Superior temporal gyrus (tissue), 1 donor: ENCODE measurements at regions not wholly inside any gene's neighbourhood (a gene's known extent, or its start where the extent isn't known, plus 50 kb on each side); places are given as distances from the start of the nearest gene placed in this dataset.
"Not testable (repeated sequence)": the region's sequence is repeated elsewhere in the genome, so short reads cannot be mapped to it uniquely, and the experiment has no call there.

Experiments used
- DNase-seq: peaks from one replicate; pipeline ENCODE4 v3.0.0-alpha.2; 2016; ENCODE audit errors: extremely low spot score

- no peak for DNase-seq
Measured at GRCh38 chr6:116982401-116982800, 105.4 kb downstream of the RFX6 start.

GRCh38 chr6:116983375-116983774, 106.3 kb downstream of the RFX6 start:
- DNase-seq = no peak

- no peak for DNase-seq
Measured at GRCh38 chr6:116986819-116987218, 109.8 kb downstream of the RFX6 start.

GRCh38 chr6:116990679-116991078, 113.6 kb downstream of the RFX6 start:
- DNase-seq = no peak

GRCh38 chr6:116992546-116992945, 115.5 kb downstream of the RFX6 start:
- no peak for DNase-seq

GRCh38 chr6:116994447-116994846, 117.4 kb downstream of the RFX6 start:
- no peak for DNase-seq

- no peak for DNase-seq
Measured at GRCh38 chr6:116996842-116997241, 119.8 kb downstream of the RFX6 start.

- no peak for DNase-seq
Measured at GRCh38 chr6:116997496-116997895, 120.5 kb downstream of the RFX6 start.

GRCh38 chr6:117007659-117008058, 130.6 kb downstream of the RFX6 start:
- DNase-seq = no peak

- DNase-seq = no peak
Measured at GRCh38 chr6:117008618-117009017, 131.6 kb downstream of the RFX6 start.

GRCh38 chr6:117014641-117015473, 137.8 kb downstream of the RFX6 start:
- not testable (repeated sequence) for DNase-seq

- DNase-seq = not testable (repeated sequence)
Measured at GRCh38 chr6:117015474-117015804, 138.4 kb downstream of the RFX6 start.

GRCh38 chr6:117018771-117019170, 141.7 kb downstream of the RFX6 start:
- no peak for DNase-seq

- DNase-seq = no peak
Measured at GRCh38 chr6:117022774-117023173, 145.7 kb downstream of the RFX6 start.

- DNase-seq = no peak
Measured at GRCh38 chr6:117025310-117025709, 148.3 kb downstream of the RFX6 start.

GRCh38 chr6:117028256-117028655, 151.2 kb downstream of the RFX6 start:
- no peak for DNase-seq

- no peak for DNase-seq
Measured at GRCh38 chr6:117034547-117034946, 157.5 kb downstream of the RFX6 start.

- DNase-seq = no peak
Measured at GRCh38 chr6:117034971-117035370, 157.9 kb downstream of the RFX6 start.

GRCh38 chr6:117050301-117050700, 173.3 kb downstream of the RFX6 start:
- DNase-seq = no peak

GRCh38 chr6:117072134-117072533, 193.2 kb upstream of the VGLL2 start:
- no peak for DNase-seq

- no peak for DNase-seq
Measured at GRCh38 chr6:117072781-117073180, 192.6 kb upstream of the VGLL2 start.

- DNase-seq = no peak
Measured at GRCh38 chr6:117074672-117075071, 190.7 kb upstream of the VGLL2 start.

- no peak for DNase-seq
Measured at GRCh38 chr6:117075218-117075617, 190.1 kb upstream of the VGLL2 start.

- no peak for DNase-seq
Measured at GRCh38 chr6:117076076-117076475, 189.3 kb upstream of the VGLL2 start.
